ENCODE measurements at regions not wholly inside any gene's neighbourhood (a gene's known extent, or its start where the extent isn't known, plus 50 kb on each side); places are given as distances from the start of the nearest gene placed in this dataset.

DNA sequence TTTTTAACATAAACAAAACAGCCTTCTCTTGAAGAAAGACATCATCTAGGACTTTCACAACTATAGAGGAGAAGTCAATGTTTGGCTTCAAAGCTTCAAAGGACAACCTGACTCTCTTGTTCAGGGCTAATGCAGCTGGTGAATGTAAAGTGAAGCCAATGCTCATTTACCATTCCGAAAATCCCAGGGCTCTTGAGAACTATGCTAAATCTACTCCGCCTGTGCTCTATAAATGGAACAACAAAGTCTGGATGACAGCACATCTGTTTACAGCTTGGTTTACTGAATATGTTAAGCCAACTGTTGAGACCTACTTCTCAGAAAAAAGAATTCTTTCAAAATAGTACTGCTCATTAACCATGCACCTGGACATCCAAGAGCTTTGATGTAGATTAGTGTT is 259.8 kb upstream of the NR5A2 start:
- Histone ChIP-seq H3K9me3 (replicated peaks) (no peaks in the 10 kb centered on the region), H3K36me3 (no peaks in the 10 kb centered on the region), H3K4me3 (no peak overlapping the region), H3K27ac (no peak overlapping the region), H3K27me3 (no peaks in the 10 kb centered on the region), H3K4me1 (no peaks in the 10 kb centered on the region)
- DNase-seq = no peak

- Histone ChIP-seq H3K36me3 (no peaks in the 10 kb centered on the region), H3K4me3 (no peak overlapping the region), H3K4me1 (no peaks in the 10 kb centered on the region), H3K27ac (no peak overlapping the region), H3K9me3 (replicated peaks) (no peaks in the 10 kb centered on the region), H3K27me3 (no peaks in the 10 kb centered on the region)
- DNase-seq = no peak
Measured at GRCh38 chr1:199774433-199775089, 252.9 kb upstream of the NR5A2 start.

DNA sequence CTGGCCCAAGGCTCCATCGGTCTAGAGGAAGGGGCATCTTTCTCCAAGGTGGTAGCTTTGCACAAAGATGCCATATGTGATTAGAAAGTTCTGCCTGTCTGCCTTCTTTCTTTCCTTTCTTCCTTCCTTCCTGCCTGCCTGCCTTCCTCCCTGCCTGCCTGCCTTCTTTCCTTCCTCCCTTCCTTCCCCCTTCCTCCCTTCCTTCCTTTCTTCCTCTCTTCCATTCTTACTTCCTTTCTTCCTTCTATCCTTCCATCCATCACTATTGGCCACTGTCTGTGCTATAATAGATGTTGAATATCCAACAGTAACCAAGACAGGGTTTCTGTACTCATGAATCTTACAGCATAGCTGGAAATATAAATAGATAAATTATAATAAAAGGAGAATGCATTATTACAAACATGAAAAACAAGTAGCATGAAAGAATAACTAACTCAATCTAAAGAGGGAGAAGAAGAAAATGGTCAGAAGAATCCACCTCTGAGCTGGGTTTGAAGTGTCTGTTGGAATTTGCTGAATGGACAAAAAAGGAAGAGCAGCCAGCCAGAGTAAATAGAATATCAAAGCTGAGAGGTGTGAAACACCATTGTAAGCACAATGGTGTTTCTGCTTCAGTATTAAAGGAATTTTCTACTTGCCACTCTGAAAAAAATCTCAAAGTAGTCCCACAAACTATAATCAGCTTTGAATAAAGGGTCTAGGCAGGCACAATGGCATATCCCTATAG is 250.6 kb upstream of the NR5A2 start:
- H3K4me1 ChIP-seq = no peaks in the 10 kb centered on the region
- no peaks in the 10 kb centered on the region for H3K9me3 ChIP-seq (replicated peaks)
- H3K4me3 ChIP-seq = no peak overlapping the region
- no peaks in the 10 kb centered on the region for H3K27me3 ChIP-seq
- H3K27ac ChIP-seq = no peak overlapping the region
- no peaks in the 10 kb centered on the region for H3K36me3 ChIP-seq
- DNase-seq = no peak

- no peaks in the 10 kb centered on the region for H3K9me3 ChIP-seq (replicated peaks)
- H3K36me3 ChIP-seq = no peaks in the 10 kb centered on the region
- no peak overlapping the region for H3K27ac ChIP-seq
- no peaks in the 10 kb centered on the region for H3K4me1 ChIP-seq
- no peaks in the 10 kb centered on the region for H3K27me3 ChIP-seq
- DNase-seq = no peak
- no peak overlapping the region for H3K4me3 ChIP-seq
Measured at GRCh38 chr1:199778324-199778955, 249.1 kb upstream of the NR5A2 start.

DNA sequence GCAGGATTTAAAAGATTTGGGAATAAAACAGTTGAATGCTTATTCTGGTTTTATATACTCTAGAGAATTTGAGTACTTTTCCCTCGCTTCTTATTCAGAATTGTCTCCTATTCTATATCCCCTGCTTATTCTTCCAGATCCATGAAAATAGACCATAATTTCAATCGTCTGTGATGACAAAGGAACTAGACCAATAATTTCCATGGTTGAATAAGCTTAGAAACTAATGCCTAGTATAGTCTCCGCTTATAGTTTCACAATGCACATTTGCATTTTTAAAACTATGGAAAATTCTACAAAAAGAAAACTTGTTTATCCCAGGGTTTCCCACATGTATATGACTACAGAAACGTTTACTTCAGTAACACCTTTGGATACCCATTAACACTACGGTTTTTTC is 247.4 kb upstream of the NR5A2 start:
- no peaks in the 10 kb centered on the region for H3K27me3 ChIP-seq
- H3K4me3 ChIP-seq = no peak overlapping the region
- no peaks in the 10 kb centered on the region for H3K36me3 ChIP-seq
- no peaks in the 10 kb centered on the region for H3K9me3 ChIP-seq (replicated peaks)
- H3K4me1 ChIP-seq = no peaks in the 10 kb centered on the region
- DNase-seq = no peak
- H3K27ac ChIP-seq = no peak overlapping the region

- DNase-seq = no peak
- Histone ChIP-seq H3K9me3 (replicated peaks) (no peaks in the 10 kb centered on the region), H3K4me3 (no peak overlapping the region), H3K27ac (no peak overlapping the region), H3K27me3 (no peaks in the 10 kb centered on the region), H3K36me3 (no peaks in the 10 kb centered on the region), H3K4me1 (no peaks in the 10 kb centered on the region)
Measured at GRCh38 chr1:199780948-199781670, 246.4 kb upstream of the NR5A2 start.

DNA sequence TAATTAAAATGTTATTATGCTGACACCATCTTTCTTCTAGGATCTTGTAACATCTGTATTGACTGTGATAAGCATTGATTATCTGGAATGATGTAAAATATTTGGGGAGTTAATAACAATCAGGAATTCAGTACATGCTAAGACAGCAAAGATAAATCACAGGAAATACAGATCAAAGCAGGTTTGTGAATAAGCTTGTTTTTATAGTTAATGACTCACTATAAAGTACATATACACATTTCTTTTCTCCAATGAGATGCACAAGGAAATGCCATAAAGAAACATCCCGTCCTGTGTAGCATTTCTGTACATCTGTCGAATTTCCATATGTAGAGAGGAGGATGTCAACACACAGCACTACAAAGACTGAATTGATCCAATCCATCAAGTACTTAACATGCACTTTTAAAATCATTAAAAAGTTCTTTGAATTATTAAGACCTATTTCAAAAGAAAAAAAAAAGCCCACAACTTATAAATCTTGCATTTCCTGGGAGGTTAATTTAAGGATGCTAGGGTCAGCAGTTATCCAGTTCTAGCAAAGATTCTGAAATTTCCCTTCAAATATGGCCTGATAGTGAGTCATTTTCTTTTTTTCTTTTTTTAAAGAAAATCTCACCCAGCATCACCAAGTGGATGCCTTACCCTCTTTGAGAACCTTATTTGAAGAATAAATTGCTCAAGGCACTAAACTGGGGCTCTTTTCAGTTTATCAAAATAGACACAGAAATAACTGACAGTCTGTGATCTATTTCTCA is 243.2 kb upstream of the NR5A2 start:
- no peaks in the 10 kb centered on the region for H3K9me3 ChIP-seq (replicated peaks)
- no peaks in the 10 kb centered on the region for H3K27me3 ChIP-seq
- no peak for DNase-seq
- no peak overlapping the region for H3K4me3 ChIP-seq
- no peaks in the 10 kb centered on the region for H3K36me3 ChIP-seq
- no peaks in the 10 kb centered on the region for H3K4me1 ChIP-seq
- no peak overlapping the region for H3K27ac ChIP-seq

DNA sequence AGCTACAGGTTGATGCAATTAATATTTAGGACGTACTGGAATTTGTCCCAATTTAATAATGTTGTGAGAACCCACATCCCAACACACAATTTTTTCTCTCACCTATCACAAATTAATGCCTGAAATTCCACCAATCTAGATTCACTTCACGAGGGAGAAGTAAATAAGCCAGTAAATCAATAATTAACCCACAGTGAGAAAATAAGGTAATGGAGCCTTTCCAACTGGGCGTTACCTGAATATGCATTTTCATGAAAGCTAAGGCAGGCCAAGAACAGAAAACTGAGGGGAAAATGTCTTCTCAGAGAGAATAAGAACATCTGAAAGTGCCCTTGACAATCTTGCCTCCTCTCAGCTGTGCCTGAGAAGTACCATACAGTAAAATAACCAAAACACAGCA is 240.8 kb upstream of the NR5A2 start:
- Histone ChIP-seq H3K27ac (no peak overlapping the region), H3K9me3 (replicated peaks) (no peaks in the 10 kb centered on the region), H3K36me3 (no peaks in the 10 kb centered on the region), H3K27me3 (no peaks in the 10 kb centered on the region), H3K4me1 (no peaks in the 10 kb centered on the region), H3K4me3 (no peak overlapping the region)
- no peak for DNase-seq

GRCh38 chr1:199789141-199789540 is 238.4 kb upstream of the NR5A2 start:
- DNase-seq = no peak
- Histone ChIP-seq H3K27me3 (no peaks in the 10 kb centered on the region), H3K27ac (no peak overlapping the region), H3K36me3 (no peaks in the 10 kb centered on the region), H3K4me1 (no peaks in the 10 kb centered on the region), H3K4me3 (no peak overlapping the region), H3K9me3 (replicated peaks) (no peaks in the 10 kb centered on the region)

- no peaks in the 10 kb centered on the region for H3K4me1 ChIP-seq
- H3K36me3 ChIP-seq = no peaks in the 10 kb centered on the region
- no peaks in the 10 kb centered on the region for H3K9me3 ChIP-seq (replicated peaks)
- H3K27me3 ChIP-seq = no peaks in the 10 kb centered on the region
- no peak for DNase-seq
- no peak overlapping the region for H3K4me3 ChIP-seq
- no peak overlapping the region for H3K27ac ChIP-seq
Measured at GRCh38 chr1:199791495-199791894, 236.0 kb upstream of the NR5A2 start.

GRCh38 chr1:199792874-199793273 is 234.6 kb upstream of the NR5A2 start:
- no peaks in the 10 kb centered on the region for H3K4me1 ChIP-seq
- no peak for DNase-seq
- H3K36me3 ChIP-seq = no peaks in the 10 kb centered on the region
- no peak overlapping the region for H3K4me3 ChIP-seq
- H3K9me3 ChIP-seq (replicated peaks) = no peaks in the 10 kb centered on the region
- no peak overlapping the region for H3K27ac ChIP-seq
- H3K27me3 ChIP-seq = no peaks in the 10 kb centered on the region

- no peak for DNase-seq
- Histone ChIP-seq H3K36me3 (no peaks in the 10 kb centered on the region), H3K4me1 (no peaks in the 10 kb centered on the region), H3K9me3 (replicated peaks) (no peaks in the 10 kb centered on the region), H3K27me3 (no peaks in the 10 kb centered on the region), H3K27ac (no peak overlapping the region), H3K4me3 (no peak overlapping the region)
Measured at GRCh38 chr1:199794105-199794863, 233.2 kb upstream of the NR5A2 start.

DNA sequence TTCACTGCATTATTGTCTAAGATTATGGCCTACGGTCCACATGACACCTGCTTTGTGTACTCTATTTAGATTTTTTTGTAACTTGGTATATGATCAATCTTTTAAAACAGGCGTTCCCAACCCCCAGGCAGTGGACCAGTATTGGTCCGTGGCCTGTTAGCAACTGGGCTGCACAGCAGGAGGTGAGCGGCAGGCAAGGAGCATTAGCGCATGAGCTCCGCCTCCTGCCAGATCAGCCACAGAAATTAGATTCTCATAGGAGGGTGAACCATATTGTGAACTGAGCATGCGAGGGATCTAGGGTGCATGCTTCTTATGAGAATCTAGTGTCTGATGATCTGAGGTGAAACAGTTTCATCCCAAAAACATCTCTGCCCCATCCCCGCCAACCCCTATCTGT is 228.4 kb upstream of the NR5A2 start:
- no peak for DNase-seq
- H3K27ac ChIP-seq = no peak overlapping the region

DNA sequence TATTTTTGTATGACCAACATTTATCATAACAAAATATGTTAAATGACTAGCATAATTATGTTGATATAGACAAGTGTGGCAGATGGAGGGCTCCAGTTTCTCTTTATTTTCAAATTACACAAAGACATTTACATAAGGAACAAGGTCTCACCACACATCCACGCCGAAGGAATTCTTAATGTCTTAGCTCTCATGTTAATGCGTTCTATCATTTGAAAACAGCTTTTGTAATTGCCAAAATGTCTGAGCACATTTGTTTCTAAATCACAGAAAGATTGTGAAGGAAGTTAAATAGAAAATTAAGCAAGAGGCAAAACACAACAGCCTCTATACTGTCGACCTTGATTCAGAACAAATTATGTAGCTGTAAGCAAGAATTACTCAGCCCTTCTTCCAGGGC is 223.0 kb upstream of the NR5A2 start:
- Histone ChIP-seq H3K4me1 (no peaks in the 10 kb centered on the region), H3K4me3 (no peak overlapping the region), H3K9me3 (replicated peaks) (no peaks in the 10 kb centered on the region), H3K36me3 (no peaks in the 10 kb centered on the region), H3K27ac (no peak overlapping the region), H3K27me3 (no peaks in the 10 kb centered on the region)
- DNase-seq = no peak

More for the DNA sequence above, 228.4 kb upstream of the NR5A2 start:
- Histone ChIP-seq H3K36me3 (no peaks in the 10 kb centered on the region), H3K9me3 (replicated peaks) (no peaks in the 10 kb centered on the region), H3K4me1 (no peaks in the 10 kb centered on the region), H3K27me3 (no peaks in the 10 kb centered on the region), H3K4me3 (no peak overlapping the region)

All from SJCRH30 (cell line).